Left ventricle myocardium inferior (tissue), 1 donor: ENCODE measurements at regions not wholly inside any gene's neighbourhood (a gene's known extent, or its start where the extent isn't known, plus 50 kb on each side); places are given as distances from the start of the nearest gene placed in this dataset.
A peak's percentile ranks its signal among the peaks of the same experiment; 100 is the strongest.

Source experiments
- DNase-seq: peaks from one replicate; pipeline ENCODE4 v3.0.0-alpha.2; 2020
- H3K27ac ChIP-seq: fragments of 200-600 bp; replicated peaks from 2 replicates; pipeline ENCODE4 v1.8.0; 2021
- H3K27me3 ChIP-seq: fragments of 200-600 bp; 2 replicates; pipeline ENCODE4 v1.8.0; 2021; ENCODE audit warnings: low read depth
- H3K36me3 ChIP-seq: fragments of 200-600 bp; 2 replicates; pipeline ENCODE4 v1.8.0; 2021
- H3K4me1 ChIP-seq: fragments of 200-600 bp; 2 replicates; pipeline ENCODE4 v1.8.0; 2021
- H3K4me3 ChIP-seq: fragments of 200-600 bp; 2 replicates; pipeline ENCODE4 v1.8.0; 2021; ENCODE audit warnings: mild to moderate bottlenecking, moderate library complexity
- H3K9me3 ChIP-seq: fragments of 200-600 bp; replicated peaks from 2 replicates; pipeline ENCODE4 v1.8.0; 2021
- CTCF ChIP-seq: fragments of 200-600 bp; IDR thresholded peaks from 2 replicates; pipeline ENCODE4 v1.8.0; 2021; ENCODE audit warnings: antibody characterized with exemption, mild to moderate bottlenecking, borderline replicate concordance
- intact Hi-C: fragments of 100-400 bp; cut with micrococcal nuclease; formaldehyde crosslinking; loops from one replicate; pipeline ENCODE4 v1.11.0; 2022
- donor health status: DM: no; HTN: yes; CAD: no; lungs with severe emphysema.

- intact Hi-C loops = no loop called here
- no peaks in the 10 kb centered on the region for H3K27me3 ChIP-seq
- H3K27ac ChIP-seq = no peak overlapping the region
- no peaks in the 10 kb centered on the region for H3K36me3 ChIP-seq
- TF ChIP-seq CTCF = no peak
- no peak overlapping the region for H3K4me3 ChIP-seq
- H3K4me1 ChIP-seq = no peaks in the 10 kb centered on the region
- DNase-seq = peak; percentile 19
- H3K9me3 ChIP-seq = peaks cover 10% of the 10 kb centered on the region
These were observed 691.8 kb upstream of the CHAC2 start for GRCh38 chr2:53075760-53076159.

- Histone ChIP-seq H3K4me3 (no peak overlapping the region), H3K27me3 (no peaks in the 10 kb centered on the region), H3K4me1 (no peaks in the 10 kb centered on the region), H3K36me3 (no peaks in the 10 kb centered on the region), H3K27ac (no peak overlapping the region), H3K9me3 (no peaks in the 10 kb centered on the region)
- no peak for TF ChIP-seq CTCF
- DNase-seq = no peak
- intact Hi-C loops = no loop called here
These were observed 700.1 kb upstream of the CHAC2 start for GRCh38 chr2:53067533-53067932.

GRCh38 chr2:53067056-53067455, 700.5 kb upstream of the CHAC2 start:
- intact Hi-C loops = no loop called here
- no peak for DNase-seq
- no peaks in the 10 kb centered on the region for H3K9me3 ChIP-seq
- no peaks in the 10 kb centered on the region for H3K36me3 ChIP-seq
- no peak for TF ChIP-seq CTCF
- H3K4me3 ChIP-seq = no peak overlapping the region
- no peak overlapping the region for H3K27ac ChIP-seq
- no peaks in the 10 kb centered on the region for H3K4me1 ChIP-seq
- H3K27me3 ChIP-seq = no peaks in the 10 kb centered on the region

- TF ChIP-seq CTCF = no peak
- intact Hi-C loops = no loop called here
- DNase-seq = no peak
- Histone ChIP-seq H3K9me3 (peaks cover 4% of the 10 kb centered on the region), H3K27ac (no peak overlapping the region), H3K4me1 (no peaks in the 10 kb centered on the region), H3K27me3 (no peaks in the 10 kb centered on the region), H3K36me3 (no peaks in the 10 kb centered on the region), H3K4me3 (no peak overlapping the region)
These were observed 703.5 kb upstream of the CHAC2 start for GRCh38 chr2:53064154-53064553.

- H3K27ac ChIP-seq = no peak overlapping the region
- no peaks in the 10 kb centered on the region for H3K27me3 ChIP-seq
- peaks cover 4% of the 10 kb centered on the region for H3K9me3 ChIP-seq
- TF ChIP-seq CTCF = no peak
- intact Hi-C loops = no loop called here
- H3K4me1 ChIP-seq = no peaks in the 10 kb centered on the region
- no peaks in the 10 kb centered on the region for H3K36me3 ChIP-seq
- H3K4me3 ChIP-seq = no peak overlapping the region
- no peak for DNase-seq
These were observed 709.1 kb upstream of the CHAC2 start for GRCh38 chr2:53058526-53058925.

GRCh38 chr2:53053937-53054336, 713.7 kb upstream of the CHAC2 start:
- Histone ChIP-seq H3K27ac (no peak overlapping the region), H3K9me3 (peaks cover 5% of the 10 kb centered on the region), H3K4me3 (no peak overlapping the region), H3K27me3 (no peaks in the 10 kb centered on the region), H3K4me1 (no peaks in the 10 kb centered on the region), H3K36me3 (no peaks in the 10 kb centered on the region)
- no peak for DNase-seq
- intact Hi-C loops = no loop called here
- TF ChIP-seq CTCF = no peak
